Stimulated activated CD8-positive, alpha-beta memory T cell treated with anti-CD3 and anti-CD28 coated beads, Interleukin-4, amount 100 ng/mL, for 4 hours (primary cell): ENCODE measurements at regions not wholly inside any gene's neighbourhood (a gene's known extent, or its start where the extent isn't known, plus 50 kb on each side); places are given as distances from the start of the nearest gene placed in this dataset.
"Not testable (repeated sequence)": the region's sequence is repeated elsewhere in the genome, so short reads cannot be mapped to it uniquely, and the experiment has no call there.

ENCODE experiments used
- DNase-seq, 2 donors: peaks; one replicate each; pipeline ENCODE4 v3.0.0-alpha.2; 2020; ENCODE audit warnings: low read depth in 2 of 2, low spot score in 1 of 2

- DNase-seq, result no peak
Observed at GRCh38 chr5:68070591-68071281, 144.8 kb upstream of the PIK3R1 start.

DNA sequence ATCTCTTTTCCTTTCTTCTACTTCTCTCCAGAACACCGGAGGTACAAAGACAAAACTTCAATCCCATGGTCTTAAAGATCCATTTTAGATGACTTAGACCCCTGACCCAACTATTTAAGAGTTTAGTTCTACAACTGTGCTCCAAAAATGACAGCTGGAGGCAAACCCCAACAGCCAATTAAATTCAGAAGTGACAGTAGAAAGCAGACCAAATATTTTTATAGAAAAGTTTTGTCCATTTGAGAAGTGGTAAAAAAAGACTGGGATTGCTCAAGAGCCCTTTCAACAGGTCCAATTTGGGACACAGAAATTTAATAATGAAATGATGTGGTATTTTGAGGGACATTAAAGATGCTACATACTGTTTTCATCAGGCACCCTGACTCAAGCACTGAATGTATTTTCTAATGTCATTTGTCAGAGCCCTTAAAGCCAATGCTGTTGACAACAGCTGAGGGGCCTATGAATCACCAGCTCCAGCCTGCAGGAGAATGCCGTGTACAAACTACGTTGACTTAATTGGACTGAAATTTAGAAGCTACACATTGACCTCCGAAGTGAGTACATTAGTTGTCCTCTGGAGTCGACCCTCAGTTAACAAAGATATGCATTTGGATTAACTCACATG, 147.5 kb upstream of the PIK3R1 start:
- DNase-seq, result no peak

DNA sequence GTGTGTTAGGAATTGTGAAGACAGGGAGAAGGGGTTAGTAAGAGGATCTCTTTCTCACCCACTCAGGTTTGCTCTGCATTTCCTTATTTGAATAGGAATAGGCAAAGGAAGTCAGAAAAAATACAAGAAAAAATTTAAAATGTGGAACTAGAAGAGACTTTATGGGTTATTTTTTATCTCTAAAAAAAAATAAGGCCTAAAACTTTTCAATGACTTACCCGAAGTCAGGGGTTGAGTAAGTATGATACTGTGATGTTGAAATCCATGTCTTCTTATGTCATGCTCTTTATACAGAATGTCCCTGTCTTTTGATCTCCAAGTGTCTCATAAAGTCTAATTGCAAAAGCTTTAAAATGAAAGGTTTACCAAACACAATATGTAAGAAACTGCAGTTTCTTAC, 148.3 kb upstream of the PIK3R1 start:
- DNase-seq, result no peak

DNA sequence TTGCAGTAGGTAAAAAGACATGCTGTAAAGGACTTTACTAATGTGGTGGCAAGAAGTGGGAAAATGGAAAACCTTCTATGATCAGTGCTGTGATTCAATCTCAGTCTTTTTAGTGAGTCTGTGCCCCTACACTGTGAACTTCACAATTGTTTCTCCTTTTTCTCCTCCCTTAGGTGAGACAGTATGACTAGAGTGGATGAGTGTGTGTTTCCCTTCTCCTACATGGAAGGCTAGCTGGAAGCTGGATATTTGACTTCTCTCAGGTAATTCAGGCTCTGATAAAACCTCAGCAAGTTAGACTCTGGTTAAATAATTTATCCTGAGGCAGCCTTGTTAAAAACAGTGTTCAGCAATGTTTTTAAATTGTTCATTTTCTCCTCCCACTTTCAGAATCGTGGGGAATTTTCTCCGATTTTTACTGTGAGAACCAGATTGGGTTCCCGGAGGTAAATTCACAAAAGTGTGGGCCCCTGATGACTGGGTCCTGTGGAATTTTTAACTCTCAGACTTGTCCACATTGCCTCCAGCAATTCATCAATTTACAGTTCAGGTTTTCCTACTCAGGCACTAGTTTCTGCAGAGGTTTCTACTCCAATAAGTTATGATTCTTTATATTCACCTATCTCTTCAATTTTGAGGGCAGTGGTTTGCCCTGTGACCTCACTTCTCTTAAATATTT, 149.1 kb upstream of the PIK3R1 start:
- no peak for DNase-seq

DNA sequence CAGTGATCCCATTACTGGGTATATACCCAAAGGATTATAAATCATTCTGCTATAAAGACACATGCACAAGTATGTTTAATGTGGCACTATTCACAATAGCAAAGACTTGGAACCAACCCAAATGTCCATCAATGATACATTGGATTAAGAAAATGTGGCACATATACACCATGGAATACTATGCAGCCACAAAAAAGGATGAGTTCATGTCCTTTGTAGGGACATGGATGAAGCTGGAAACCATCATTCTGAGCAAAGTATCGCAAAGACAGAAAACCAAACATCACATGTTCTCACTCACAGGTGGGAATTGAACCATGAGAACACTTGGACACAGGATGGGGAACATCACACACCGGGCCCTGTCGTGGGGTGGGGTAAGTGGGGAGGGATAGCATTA, 150.2 kb upstream of the PIK3R1 start:
- DNase-seq, result not testable (repeated sequence)

DNA sequence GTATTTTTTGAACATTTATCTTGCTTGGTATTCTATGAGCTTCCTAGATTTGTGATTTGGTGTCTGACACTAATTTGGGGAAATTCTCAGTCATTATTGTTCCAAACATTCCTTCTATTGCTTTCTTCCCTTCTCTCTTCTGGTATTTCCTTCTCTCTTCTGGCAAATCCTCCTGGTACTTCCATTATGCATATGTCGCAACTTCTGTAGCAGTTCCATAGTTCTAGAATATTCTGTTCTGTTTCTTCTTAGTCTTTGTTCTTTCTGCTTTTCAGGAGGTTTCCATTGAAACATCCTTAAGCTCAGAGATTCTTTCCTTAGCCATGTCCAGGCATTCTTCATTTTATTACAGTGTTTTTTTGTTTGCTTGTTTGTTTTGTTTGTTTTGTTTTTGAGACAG, 155.2 kb upstream of the PIK3R1 start:
- no peak for DNase-seq

- no peak for DNase-seq
Observed at GRCh38 chr5:68057191-68057590, 158.4 kb upstream of the PIK3R1 start.

GRCh38 chr5:68055686-68056085, 159.9 kb upstream of the PIK3R1 start:
- DNase-seq, result no peak

DNA sequence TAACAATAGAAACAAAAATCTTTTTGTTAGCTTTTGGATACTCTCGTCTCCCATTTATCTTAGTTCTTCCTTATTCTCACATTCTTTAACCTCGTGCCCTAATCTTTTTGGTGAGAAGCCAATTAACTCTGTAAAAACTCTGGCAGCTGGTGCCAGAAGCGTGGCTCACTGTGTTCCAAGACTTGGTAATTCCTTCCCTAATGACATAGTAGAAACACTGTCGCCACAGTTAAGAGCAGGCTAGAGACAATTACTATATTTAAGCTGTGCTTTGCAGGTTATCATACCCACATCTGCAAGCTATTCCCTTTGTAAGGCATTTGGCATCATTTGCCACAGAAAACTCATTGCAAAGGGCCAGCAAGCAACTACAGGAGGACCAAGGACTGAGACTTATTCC, 160.9 kb upstream of the PIK3R1 start:
- DNase-seq, result no peak

- DNase-seq, result no peak
Observed at GRCh38 chr5:68053202-68053601, 162.4 kb upstream of the PIK3R1 start.

DNA sequence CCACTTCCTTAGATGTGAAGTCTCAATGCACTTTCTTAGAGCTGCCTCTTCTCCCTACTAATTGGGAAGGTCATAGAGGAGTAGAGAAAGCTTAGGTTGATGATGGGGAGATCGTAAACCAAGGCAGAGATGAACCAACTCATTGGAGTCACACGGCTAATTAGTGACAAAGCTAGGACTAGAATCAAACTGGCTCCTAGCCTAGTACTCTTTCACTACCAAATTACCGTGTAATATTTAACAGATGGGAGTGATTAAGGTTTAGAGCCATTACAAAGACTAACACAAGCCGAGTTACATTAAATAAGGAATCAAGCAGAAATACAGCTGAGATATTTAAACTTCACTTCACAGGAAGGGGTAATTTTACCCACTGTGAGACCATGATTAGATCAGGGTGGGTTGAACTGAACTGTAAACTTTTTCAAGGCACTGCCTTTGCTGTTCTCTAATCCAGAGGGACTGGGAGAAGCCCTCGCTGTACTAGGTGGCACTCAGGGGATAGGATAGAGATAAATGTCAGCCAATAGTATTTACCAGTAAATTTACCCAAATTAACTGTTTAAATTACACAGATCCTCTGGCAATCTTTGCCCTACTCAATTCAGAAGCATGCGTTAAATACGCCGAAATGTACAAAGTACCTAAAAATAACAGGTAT, 166.4 kb upstream of the PIK3R1 start:
- no peak for DNase-seq

GRCh38 chr5:68048516-68048915, 167.0 kb upstream of the PIK3R1 start:
- no peak for DNase-seq

- DNase-seq, result not testable (repeated sequence)
Observed at GRCh38 chr5:68048054-68048453, 167.5 kb upstream of the PIK3R1 start.

- no peak for DNase-seq
Observed at GRCh38 chr5:68047035-68047434, 168.5 kb upstream of the PIK3R1 start.

- no peak for DNase-seq
Observed at GRCh38 chr5:68046445-68046844, 169.1 kb upstream of the PIK3R1 start.

GRCh38 chr5:68041293-68041692, 174.3 kb upstream of the PIK3R1 start:
- DNase-seq, result peak in 1 of 2 donors; percentile 0

- no peak for DNase-seq
Observed at GRCh38 chr5:68037546-68037945, 178.0 kb upstream of the PIK3R1 start.

- DNase-seq, result no peak
Observed at GRCh38 chr5:68033961-68034571, 181.5 kb upstream of the PIK3R1 start.

DNA sequence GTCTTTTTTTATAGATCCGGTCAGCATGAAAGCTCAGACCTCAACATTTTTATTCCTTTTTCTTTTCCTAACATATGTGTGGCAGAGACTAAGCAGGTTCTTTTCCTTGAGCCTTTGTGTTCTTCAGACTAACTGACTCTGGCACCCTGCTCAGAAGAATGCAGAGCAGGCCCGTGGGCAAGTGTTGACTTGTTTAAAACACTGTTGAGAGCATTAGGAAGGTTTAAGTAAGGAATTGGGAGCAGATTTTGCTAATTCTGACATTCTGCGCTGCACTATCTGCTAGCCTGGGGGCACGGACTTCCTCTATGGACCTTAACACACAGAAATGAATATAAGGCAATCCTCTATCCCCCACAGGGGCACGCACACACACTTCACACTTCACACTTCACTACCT, 182.5 kb upstream of the PIK3R1 start:
- no peak for DNase-seq

- DNase-seq, result no peak
Observed at GRCh38 chr5:68032216-68032762, 183.3 kb upstream of the PIK3R1 start.

DNA sequence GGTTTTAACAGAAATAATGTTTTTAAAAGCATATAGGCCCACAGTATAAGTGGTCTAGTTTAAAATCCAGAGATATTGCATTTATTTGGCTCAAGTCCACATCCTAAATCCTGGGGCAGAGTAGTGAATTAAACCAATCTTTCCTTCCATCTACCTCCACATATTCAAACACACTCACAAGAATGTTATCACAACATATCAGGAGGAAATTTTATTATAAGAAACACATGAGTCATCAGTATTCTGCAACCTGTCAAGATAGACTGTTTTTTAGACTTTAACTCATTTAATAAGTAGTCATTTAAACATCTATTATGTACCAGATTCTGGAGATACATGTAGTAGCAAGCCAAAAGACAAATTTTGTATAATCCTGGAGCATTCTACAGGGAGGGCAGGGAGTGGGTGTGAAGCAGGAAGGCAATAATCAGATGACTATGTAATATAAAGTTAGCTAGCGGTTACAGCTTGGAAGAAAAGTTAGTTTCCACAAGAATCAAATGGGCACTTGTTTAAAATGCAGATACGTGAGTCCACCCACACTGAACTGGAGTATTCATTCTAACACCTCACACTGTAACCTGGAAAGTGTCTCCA, 187.3 kb upstream of the PIK3R1 start:
- no peak for DNase-seq
